ENCODE measurements at regions not wholly inside any gene's neighbourhood (a gene's known extent, or its start where the extent isn't known, plus 50 kb on each side); places are given as distances from the start of the nearest gene placed in this dataset.
"Not testable (repeated sequence)": the region's sequence is repeated elsewhere in the genome, so short reads cannot be mapped to it uniquely, and the experiment has no call there.

GRCh38 chr4:177494791-177495190, 52.6 kb upstream of the AGA start:
- 77 to 78% methylated on average over 2 of the region's 2 CpGs for WGBS, 2 donors

GRCh38 chr4:177495626-177496025, 53.4 kb upstream of the AGA start:
- intact Hi-C loops (cut with DNase I); DNase-seq; H3K36me3 ChIP-seq; H3K4me3 ChIP-seq; H3K27me3 ChIP-seq; H3K9me3 ChIP-seq; H3K4me1 ChIP-seq; H3K27ac ChIP-seq; ATAC-seq: not testable (repeated sequence)
- WGBS, 2 donors = 89 to 99% methylated on average over 21 to 25 of the region's 27 CpGs

More at GRCh38 chr4:177494791-177495190, 52.6 kb upstream of the AGA start:
- Histone ChIP-seq H3K4me3 (no peak overlapping the region), H3K27me3 (no peaks in the 10 kb centered on the region), H3K9me3 (peaks cover 0 to 1% (median 0%) of the 10 kb centered on the region in 11 donors), H3K4me1 (no peaks in the 10 kb centered on the region), H3K36me3 (no peaks in the 10 kb centered on the region), H3K27ac (no peak overlapping the region)
- DNase-seq (no peak), ATAC-seq (no peak)
- TF ChIP-seq CTCF (IDR thresholded peaks at IDR 0.05) = no peak
- intact Hi-C loops (cut with DNase I) = no loop called here

- DNase-seq (no peak), ATAC-seq (no peak)
- intact Hi-C loops (cut with DNase I) = no loop called here
- H3K36me3 ChIP-seq = no peaks in the 10 kb centered on the region
- H3K27ac ChIP-seq = no peak overlapping the region
- no peak for TF ChIP-seq CTCF (IDR thresholded peaks at IDR 0.05)
- 90 to 97% methylated on average over 14 of the region's 14 CpGs for WGBS, 2 donors
- H3K9me3 ChIP-seq = peaks cover 0 to 14% (median 0%) of the 10 kb centered on the region in 11 donors
- H3K4me1 ChIP-seq = no peaks in the 10 kb centered on the region
- H3K4me3 ChIP-seq = no peak overlapping the region
- H3K27me3 ChIP-seq = no peaks in the 10 kb centered on the region
These were observed 57.3 kb upstream of the AGA start for GRCh38 chr4:177499537-177499936.

GRCh38 chr4:177505171-177505615, 63.0 kb upstream of the AGA start:
- TF ChIP-seq CTCF (IDR thresholded peaks at IDR 0.05) = no peak
- H3K4me1 ChIP-seq = no peaks in the 10 kb centered on the region
- intact Hi-C loops (cut with DNase I) = no loop called here
- 93 to 96% methylated on average over 9 of the region's 9 CpGs for WGBS, 2 donors
- no peak for DNase-seq
- no peaks in the 10 kb centered on the region for H3K36me3 ChIP-seq
- H3K4me3 ChIP-seq = no peak overlapping the region
- H3K27ac ChIP-seq = no peak overlapping the region
- no peaks in the 10 kb centered on the region for H3K27me3 ChIP-seq
- H3K9me3 ChIP-seq = peaks cover 0 to 13% (median 0%) of the 10 kb centered on the region in 11 donors
- no peak for ATAC-seq

GRCh38 chr4:177508662-177509061, 66.4 kb upstream of the AGA start:
- no peaks in the 10 kb centered on the region for H3K4me1 ChIP-seq
- no peaks in the 10 kb centered on the region for H3K27me3 ChIP-seq
- no peaks in the 10 kb centered on the region for H3K36me3 ChIP-seq
- no peak for TF ChIP-seq CTCF (IDR thresholded peaks at IDR 0.05)
- intact Hi-C loops (cut with DNase I) = no loop called here
- H3K27ac ChIP-seq = no peak overlapping the region
- 95% methylated on average over 6 of the region's 6 CpGs for WGBS, 2 donors
- DNase-seq (no peak), ATAC-seq (no peak)
- no peaks in the 10 kb centered on the region for H3K9me3 ChIP-seq
- no peak overlapping the region for H3K4me3 ChIP-seq
